Gastrocnemius medialis (tissue), 4 donors: ENCODE measurements at regions not wholly inside any gene's neighbourhood (a gene's known extent, or its start where the extent isn't known, plus 50 kb on each side); places are given as distances from the start of the nearest gene placed in this dataset.

ENCODE experiments used
- ATAC-seq, 2 donors: fragments of 150-250 bp; one replicate each; pipeline ENCODE4 v1.9.1; 2016
- DNase-seq, 2 donors: peaks; one replicate each; pipeline ENCODE4 v3.0.0-alpha.2; 2019
- H3K27ac ChIP-seq, 4 donors: fragments of 200-600 bp; sonication (generic); 1 replicate in 1 of 4; 2 replicates in 3 of 4; pipeline ENCODE4 v1.5.1; 2016 to 2018; ENCODE audit warnings: mild to moderate bottlenecking in 2 of 4, moderate library complexity in 1 of 4
- H3K27me3 ChIP-seq, 3 donors: fragments of 200-600 bp; sonication (generic) in 2 of 3; 1 replicate in 1 of 3; 2 replicates in 2 of 3; pipeline versions ENCODE4 v1.5.1 to v1.6.0; 2016 to 2019; ENCODE audit warnings: mild to moderate bottlenecking in 1 of 3, moderate library complexity in 1 of 3
- H3K36me3 ChIP-seq, 2 donors: fragments of 200-600 bp; sonication (generic) in 1 of 2; one replicate each; pipeline ENCODE4 v1.5.1; 2017 to 2018
- H3K4me1 ChIP-seq, 2 donors: fragments of 200-600 bp; sonication (generic) in 1 of 2; one replicate each; pipeline ENCODE4 v1.5.1; 2016 to 2017; ENCODE audit warnings: mild to moderate bottlenecking in 2 of 2
- H3K4me3 ChIP-seq, 4 donors: fragments of 200-600 bp; sonication (generic) in 3 of 4; 1 replicate in 1 of 4; 2 replicates in 3 of 4; pipeline ENCODE4 v1.5.1; 2016 to 2019; ENCODE audit warnings: mild to moderate bottlenecking in 2 of 4
- H3K9me3 ChIP-seq, 3 donors: fragments of 200-600 bp; sonication (generic) in 2 of 3; 1 replicate in 1 of 3; 2 replicates in 2 of 3; pipeline ENCODE4 v1.5.1; 2016 to 2019
- CTCF ChIP-seq, 5 experiments: fragments of 450-650 bp in 3 of 5; fragments of 200-600 bp in 2 of 5; sonication (generic) in 2 of 5; IDR thresholded peaks in 4 of 5; conservative IDR thresholded peaks in 1 of 5; 1 replicate in 4 of 5; 2 replicates in 1 of 5; pipeline ENCODE4 v1.5.1; 2016 to 2019; ENCODE audit warnings: antibody characterized with exemption in 5 of 5, mild to moderate bottlenecking in 3 of 5, moderate library complexity in 3 of 5
- POLR2A ChIP-seq, 2 donors: fragments of 450-650 bp; IDR thresholded peaks; one replicate each; pipeline ENCODE4 v1.6.1; 2017; ENCODE audit warnings: antibody characterized with exemption in 2 of 2, mild to moderate bottlenecking in 2 of 2, moderate library complexity in 2 of 2
- in situ Hi-C, 4 donors: fragments of 200-750 bp; cut with MboI; loops; one replicate each; pipeline versions ENCODE4 v1.15.0 to v1.8.0; 2017; ENCODE audit warnings: low sequenced_read_pairs in 4 of 4
- intact Hi-C: fragments of 100-400 bp; cut with DNase I; formaldehyde crosslinking; loops from one replicate; pipeline ENCODE4 v1.15.1; 2023; ENCODE audit warnings: low total_unique reads

- in situ Hi-C loops, result no loop called here
- intact Hi-C loops, result no loop called here
- Histone ChIP-seq H3K27me3 (no peaks in the 10 kb centered on the region), H3K36me3 (no peaks in the 10 kb centered on the region), H3K27ac (no peak overlapping the region), H3K4me3 (no peak overlapping the region), H3K4me1 (no peaks in the 10 kb centered on the region), H3K9me3 (no peaks in the 10 kb centered on the region)
- DNase-seq (no peak), ATAC-seq (no peak)
- TF ChIP-seq POLR2A (IDR thresholded peaks at IDR 0.05), result no peak
- no peak for TF ChIP-seq CTCF (IDR thresholded peaks at IDR 0.05 in 4 of 5, conservative IDR thresholded peaks at IDR 0.05 in 1 of 5)
These were observed 1257.8 kb downstream of the RPA4 start for GRCh38 chrX:98141466-98141865.

GRCh38 chrX:98191003-98191402 lies 1307.3 kb downstream of the RPA4 start:
- Histone ChIP-seq H3K9me3 (no peaks in the 10 kb centered on the region), H3K27me3 (no peaks in the 10 kb centered on the region), H3K36me3 (no peaks in the 10 kb centered on the region), H3K4me1 (no peaks in the 10 kb centered on the region), H3K27ac (no peak overlapping the region), H3K4me3 (no peak overlapping the region)
- no peak for ATAC-seq
- intact Hi-C loops (no loop called here), in situ Hi-C loops (no loop called here)
- TF ChIP-seq POLR2A (IDR thresholded peaks at IDR 0.05) (no peak), CTCF (IDR thresholded peaks at IDR 0.05 in 4 of 5, conservative IDR thresholded peaks at IDR 0.05 in 1 of 5) (no peak)
- no peak for DNase-seq

- in situ Hi-C loops (no loop called here), intact Hi-C loops (no loop called here)
- Histone ChIP-seq H3K36me3 (no peaks in the 10 kb centered on the region), H3K4me3 (no peak overlapping the region), H3K4me1 (no peaks in the 10 kb centered on the region), H3K27ac (no peak overlapping the region), H3K27me3 (no peaks in the 10 kb centered on the region), H3K9me3 (no peaks in the 10 kb centered on the region)
- DNase-seq, result no peak
- TF ChIP-seq POLR2A (IDR thresholded peaks at IDR 0.05), result no peak
- TF ChIP-seq CTCF (IDR thresholded peaks at IDR 0.05 in 4 of 5, conservative IDR thresholded peaks at IDR 0.05 in 1 of 5), result no peak
- no peak for ATAC-seq
These were observed 1310.3 kb downstream of the RPA4 start for GRCh38 chrX:98194036-98194435.

- TF ChIP-seq CTCF (IDR thresholded peaks at IDR 0.05 in 4 of 5, conservative IDR thresholded peaks at IDR 0.05 in 1 of 5) (no peak), POLR2A (IDR thresholded peaks at IDR 0.05) (no peak)
- intact Hi-C loops (no loop called here), in situ Hi-C loops (no loop called here)
- no peaks in the 10 kb centered on the region for H3K27me3 ChIP-seq
- ATAC-seq (no peak), DNase-seq (no peak)
- H3K27ac ChIP-seq, result no peak overlapping the region
- no peaks in the 10 kb centered on the region for H3K9me3 ChIP-seq
- no peak overlapping the region for H3K4me3 ChIP-seq
- H3K4me1 ChIP-seq, result no peaks in the 10 kb centered on the region
- H3K36me3 ChIP-seq, result no peaks in the 10 kb centered on the region
These were observed 1320.1 kb downstream of the RPA4 start for GRCh38 chrX:98203800-98204199.

- H3K4me1 ChIP-seq, result no peaks in the 10 kb centered on the region
- H3K27me3 ChIP-seq, result no peaks in the 10 kb centered on the region
- ATAC-seq (no peak), DNase-seq (no peak)
- TF ChIP-seq CTCF (IDR thresholded peaks at IDR 0.05 in 4 of 5, conservative IDR thresholded peaks at IDR 0.05 in 1 of 5) (no peak), POLR2A (IDR thresholded peaks at IDR 0.05) (no peak)
- H3K36me3 ChIP-seq, result no peaks in the 10 kb centered on the region
- intact Hi-C loops, result no loop called here
- H3K9me3 ChIP-seq, result no peaks in the 10 kb centered on the region
- in situ Hi-C loops, result no loop called here
- H3K4me3 ChIP-seq, result no peak overlapping the region
- no peak overlapping the region for H3K27ac ChIP-seq
These were observed 1324.2 kb downstream of the RPA4 start for GRCh38 chrX:98207947-98208346.
